ENCODE measurements at regions not wholly inside any gene's neighbourhood (a gene's known extent, or its start where the extent isn't known, plus 50 kb on each side); places are given as distances from the start of the nearest gene placed in this dataset.

DNA sequence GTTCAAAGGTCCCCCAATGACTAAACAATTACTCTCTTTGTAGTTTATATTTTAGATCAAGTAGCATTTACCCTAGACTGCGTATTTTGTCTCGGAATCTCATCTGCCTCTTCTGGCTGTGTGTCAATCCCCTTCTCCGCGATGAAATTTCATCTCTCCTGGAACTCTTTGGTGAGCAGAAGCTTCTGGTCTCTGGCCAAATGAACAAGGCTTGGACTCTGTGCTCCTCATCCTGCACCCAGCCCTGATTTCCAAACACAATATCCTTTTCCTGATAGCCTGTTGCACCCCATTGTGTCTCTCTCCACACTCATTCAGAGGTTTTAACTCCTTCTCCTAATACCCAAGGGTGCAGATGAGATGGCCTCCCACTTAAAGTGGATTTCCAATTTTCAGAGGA, 609.4 kb upstream of the CDH5 start:
- 36% methylated on average over 4 of the region's 4 CpGs for WGBS (ENCODE audit: low lambda C conversion rate)
- TF ChIP-seq ARNT2 (CRISPR knock-in tag; IDR thresholded peaks at IDR 0.05; ENCODE audit: low read depth) (no peak), TFE3 (CRISPR knock-in tag; IDR thresholded peaks at IDR 0.05) (no peak), MXD3 (CRISPR knock-in tag; IDR thresholded peaks at IDR 0.05) (no peak), THRA (CRISPR knock-in tag; IDR thresholded peaks at IDR 0.05; ENCODE audit: borderline replicate concordance) (no peak), ZFP36L1 (CRISPR knock-in tag; IDR thresholded peaks at IDR 0.05) (no peak), ZNF281 (CRISPR knock-in tag; IDR thresholded peaks at IDR 0.05; ENCODE audit: borderline replicate concordance) (no peak), ZNF557 (CRISPR knock-in tag; IDR thresholded peaks at IDR 0.05) (no peak), ZSCAN21 (CRISPR knock-in tag; IDR thresholded peaks at IDR 0.05; ENCODE audit: borderline replicate concordance) (no peak)
- TF ChIP-seq, protein P1, sequence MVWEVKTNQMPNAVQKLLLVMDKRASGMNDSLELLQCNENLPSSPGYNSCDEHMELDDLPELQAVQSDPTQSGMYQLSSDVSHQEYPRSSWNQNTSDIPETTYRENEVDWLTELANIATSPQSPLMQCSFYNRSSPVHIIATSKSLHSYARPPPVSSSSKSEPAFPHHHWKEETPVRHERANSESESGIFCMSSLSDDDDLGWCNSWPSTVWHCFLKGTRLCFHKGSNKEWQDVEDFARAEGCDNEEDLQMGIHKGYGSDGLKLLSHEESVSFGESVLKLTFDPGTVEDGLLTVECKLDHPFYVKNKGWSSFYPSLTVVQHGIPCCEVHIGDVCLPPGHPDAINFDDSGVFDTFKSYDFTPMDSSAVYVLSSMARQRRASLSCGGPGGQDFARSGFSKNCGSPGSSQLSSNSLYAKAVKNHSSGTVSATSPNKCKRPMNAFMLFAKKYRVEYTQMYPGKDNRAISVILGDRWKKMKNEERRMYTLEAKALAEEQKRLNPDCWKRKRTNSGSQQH (CRISPR knock-in tag; IDR thresholded peaks at IDR 0.05; ENCODE audit: low read depth), result no peak

More for the DNA sequence above, 609.4 kb upstream of the CDH5 start:
- DNase-seq (ENCODE audit: low spot score) (no peak), FAIRE-seq (no peak), ATAC-seq (no peak)
- no peak overlapping the region for H2AFZ ChIP-seq (ENCODE audit: low read length)
- no peak overlapping the region for H3K4me2 ChIP-seq (ENCODE audit: low read depth, low read length)
- H3K27me3 ChIP-seq (ENCODE audit: control insufficient read depth in 1 of 2, insufficient read depth in 2 of 2, low read length in 2 of 2), result peaks cover 0 to 2% of the 10 kb centered on the region in 2 experiments; a peak in 1 of 5 replicates
- CTCF ChIA-PET (ENCODE audit: low intra/inter-chr PET ratio, low total read pairs), result no interaction called here
- no peaks in the 10 kb centered on the region for H3K36me3 ChIP-seq (replicated peaks in 1 of 2; ENCODE audit: control insufficient read depth in 1 of 2, insufficient read depth in 2 of 2, low read length in 2 of 2)
- POLR2A ChIA-PET, result no interaction called here
- no peak overlapping the region for H3K4me3 ChIP-seq (replicated peaks in 1 of 3; ENCODE audit: insufficient read depth in 1 of 3, low read depth in 2 of 3, low read length in 3 of 3)
- in situ Hi-C loops (cut with HindIII; ENCODE audit: extremely low pct_ligation_motif_present, low pct_unique_long_range_greater_than_20kb), result no loop called here
- H3K9me3 ChIP-seq (ENCODE audit: low read length), result no peaks in the 10 kb centered on the region
- no peaks in the 10 kb centered on the region for H4K20me1 ChIP-seq (ENCODE audit: insufficient read depth, low read length)
- intact Hi-C loops (cut with micrococcal nuclease; ENCODE audit: unreplicated experiment), result no loop called here
- H3K27ac ChIP-seq (ENCODE audit: extremely low read length, insufficient read depth, low read length), result no peak overlapping the region
- H3K9ac ChIP-seq (ENCODE audit: insufficient read depth, low read depth, low read length), result no peak overlapping the region
- H3K4me1 ChIP-seq (ENCODE audit: insufficient read depth, low read length), result no peaks in the 10 kb centered on the region
- no TSS peak for BruUV-seq (replicated peaks)
- no peaks in the 10 kb centered on the region for H3K79me2 ChIP-seq (ENCODE audit: insufficient read depth, low read length)
